Endodermal cell (in vitro differentiated cells): ENCODE measurements at regions not wholly inside any gene's neighbourhood (a gene's known extent, or its start where the extent isn't known, plus 50 kb on each side); places are given as distances from the start of the nearest gene placed in this dataset.

ENCODE experiments used
- DNase-seq: peaks from one replicate; pipeline ENCODE4 v3.0.0-alpha.2; 2017
- H3K27ac ChIP-seq: 2 replicates; pipeline ENCODE4 v1.5.1; 2013; ENCODE audit warnings: mild to moderate bottlenecking, low read depth, low read length, moderate library complexity
- H3K27me3 ChIP-seq: 2 replicates; pipeline ENCODE4 v1.6.1; 2013; ENCODE audit warnings: mild to moderate bottlenecking, low read length, moderate library complexity; ENCODE audit not compliant: insufficient read depth, control insufficient read depth, poor library complexity, severe bottlenecking
- H3K36me3 ChIP-seq: 2 replicates; pipeline ENCODE4 v1.7.0; 2013; ENCODE audit warnings: mild to moderate bottlenecking, low read length, moderate library complexity; ENCODE audit not compliant: control insufficient read depth, insufficient read depth
- H3K4me1 ChIP-seq: one replicate; pipeline ENCODE4 v1.7.0; 2013; ENCODE audit warnings: low read length; ENCODE audit not compliant: control insufficient read depth, insufficient read depth
- H3K4me3 ChIP-seq: 2 replicates; pipeline ENCODE4 v1.5.1; 2013; ENCODE audit warnings: mild to moderate bottlenecking, low read length, moderate library complexity
- H3K9ac ChIP-seq: 2 replicates; pipeline ENCODE4 v1.6.1; 2013; ENCODE audit warnings: mild to moderate bottlenecking, low read length, moderate library complexity; ENCODE audit not compliant: poor library complexity, severe bottlenecking; ENCODE audit errors: extremely low read depth
- H3K9me3 ChIP-seq: 2 replicates; pipeline ENCODE4 v1.6.1; 2013; ENCODE audit warnings: mild to moderate bottlenecking, low read length, moderate library complexity; ENCODE audit not compliant: control insufficient read depth
- H3K27ac Mint-ChIP-seq: 2 replicates; pipeline ENCODE4 v1.8.0; 2020; ENCODE audit warnings: mixed read lengths
- H3K27me3 Mint-ChIP-seq: 2 replicates; pipeline ENCODE4 v1.8.0; 2021; ENCODE audit warnings: mild to moderate bottlenecking, mixed read lengths; ENCODE audit not compliant: insufficient read depth
- H3K36me3 Mint-ChIP-seq: 2 replicates; pipeline ENCODE4 v1.8.0; 2020; ENCODE audit warnings: low read depth, mixed read lengths
- H3K4me1 Mint-ChIP-seq: 2 replicates; pipeline ENCODE4 v1.8.0; 2020; ENCODE audit warnings: mixed read lengths
- H3K4me3 Mint-ChIP-seq: 2 replicates; pipeline ENCODE4 v1.8.0; 2020; ENCODE audit warnings: mild to moderate bottlenecking, moderate library complexity, mixed read lengths
- H3K9me3 Mint-ChIP-seq: 2 replicates; pipeline ENCODE4 v1.8.0; 2020; ENCODE audit warnings: mild to moderate bottlenecking, mixed read lengths
- WGBS, 2 experiments: methylation state at CpG; one replicate each; pipeline versions ENCODE4 v1.1.5 to v1.1.7; 2013; ENCODE audit warnings: missing lambda C conversion rate in 2 of 2, mixed read lengths in 1 of 2; ENCODE audit not compliant: insufficient coverage in 1 of 2, insufficient read length in 1 of 2; 5-methylcytosine and 5-hydroxymethylcytosine counted together
- TF ChIP-seq, protein P1 (sequence below): fragments of 200-600 bp; sonication (generic); conservative IDR thresholded peaks from 2 replicates; pipeline ENCODE4 v1.5.0; 2021; ENCODE audit warnings: antibody characterized with exemption, mild to moderate bottlenecking

DNA sequence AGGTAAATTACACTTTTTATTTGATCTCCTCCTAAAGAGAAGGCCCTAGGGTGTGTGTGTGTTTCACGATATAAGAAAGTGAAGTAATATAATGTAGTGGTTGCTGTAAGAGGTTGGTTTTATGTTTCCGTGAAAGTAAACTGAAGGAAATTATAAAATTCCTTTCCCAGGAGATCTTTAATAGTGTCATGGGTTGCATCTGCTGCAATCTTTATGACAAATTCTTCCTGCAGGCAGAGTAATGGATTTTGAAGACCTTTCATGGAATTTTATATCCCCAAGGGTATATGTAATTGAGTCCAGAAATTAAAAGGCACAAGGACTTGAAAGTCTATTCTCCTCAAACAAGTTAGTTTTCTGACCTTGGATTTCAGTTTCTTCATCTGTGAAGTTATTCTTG is 538.6 kb downstream of the ANKRD50 start:
- Mint-ChIP-seq H3K27me3 (no peaks in the 10 kb centered on the region), H3K36me3 (no peaks in the 10 kb centered on the region), H3K4me1 (peaks cover 8% of the 10 kb centered on the region), H3K27ac (no peak overlapping the region), H3K4me3 (no peak overlapping the region), H3K9me3 (peaks cover 8% of the 10 kb centered on the region)
- 75 to 100% methylated on average over 1 to 2 of the region's 2 CpGs for WGBS, 2 experiments
- Histone ChIP-seq H3K27me3 (no peaks in the 10 kb centered on the region), H3K9me3 (no peaks in the 10 kb centered on the region), H3K9ac (no peak overlapping the region), H3K4me1 (peaks cover 3% of the 10 kb centered on the region), H3K27ac (no peak overlapping the region), H3K4me3 (no peak overlapping the region), H3K36me3 (no peaks in the 10 kb centered on the region)
- TF ChIP-seq, protein P1, sequence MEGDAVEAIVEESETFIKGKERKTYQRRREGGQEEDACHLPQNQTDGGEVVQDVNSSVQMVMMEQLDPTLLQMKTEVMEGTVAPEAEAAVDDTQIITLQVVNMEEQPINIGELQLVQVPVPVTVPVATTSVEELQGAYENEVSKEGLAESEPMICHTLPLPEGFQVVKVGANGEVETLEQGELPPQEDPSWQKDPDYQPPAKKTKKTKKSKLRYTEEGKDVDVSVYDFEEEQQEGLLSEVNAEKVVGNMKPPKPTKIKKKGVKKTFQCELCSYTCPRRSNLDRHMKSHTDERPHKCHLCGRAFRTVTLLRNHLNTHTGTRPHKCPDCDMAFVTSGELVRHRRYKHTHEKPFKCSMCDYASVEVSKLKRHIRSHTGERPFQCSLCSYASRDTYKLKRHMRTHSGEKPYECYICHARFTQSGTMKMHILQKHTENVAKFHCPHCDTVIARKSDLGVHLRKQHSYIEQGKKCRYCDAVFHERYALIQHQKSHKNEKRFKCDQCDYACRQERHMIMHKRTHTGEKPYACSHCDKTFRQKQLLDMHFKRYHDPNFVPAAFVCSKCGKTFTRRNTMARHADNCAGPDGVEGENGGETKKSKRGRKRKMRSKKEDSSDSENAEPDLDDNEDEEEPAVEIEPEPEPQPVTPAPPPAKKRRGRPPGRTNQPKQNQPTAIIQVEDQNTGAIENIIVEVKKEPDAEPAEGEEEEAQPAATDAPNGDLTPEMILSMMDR, result no peak
- DNase-seq, result no peak

DNA sequence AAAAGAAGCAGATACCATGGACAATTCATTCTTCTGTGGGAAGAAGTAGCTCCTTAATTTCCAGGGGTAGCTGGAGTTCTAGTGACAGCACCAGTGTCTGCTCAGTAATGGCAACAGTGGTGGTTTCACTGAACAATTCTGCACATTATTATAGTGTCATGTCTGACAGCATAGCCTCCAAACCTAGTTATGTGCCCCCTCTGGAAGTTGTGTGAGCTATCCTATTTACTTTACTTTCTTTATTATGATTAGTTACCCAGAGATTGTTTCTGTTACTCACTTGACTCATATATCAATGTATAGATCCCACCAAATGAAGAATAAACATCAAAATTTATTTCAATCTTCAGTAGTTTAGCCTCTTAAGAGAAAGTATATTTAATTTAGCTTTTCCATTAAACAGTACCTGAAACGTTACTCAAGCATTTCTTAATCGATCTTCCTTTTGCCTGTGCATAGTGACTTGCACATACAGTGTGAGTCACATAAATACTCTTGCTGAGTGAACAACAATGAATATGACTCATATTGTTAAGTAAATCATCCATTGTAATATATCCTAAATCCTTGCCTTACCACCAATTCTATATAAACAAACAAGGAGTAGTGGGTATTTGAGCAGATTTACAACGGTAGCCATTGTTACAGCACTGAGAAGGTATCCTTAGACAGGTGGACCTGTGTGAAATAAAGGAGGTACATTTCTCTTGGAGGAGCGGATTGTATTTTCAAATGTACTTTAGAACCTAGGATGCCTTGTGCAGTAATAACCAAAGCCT is 534.7 kb downstream of the ANKRD50 start:
- Histone ChIP-seq H3K4me1 (peaks cover 3% of the 10 kb centered on the region), H3K4me3 (no peak overlapping the region), H3K27me3 (no peaks in the 10 kb centered on the region), H3K36me3 (no peaks in the 10 kb centered on the region), H3K9me3 (no peaks in the 10 kb centered on the region), H3K27ac (no peak overlapping the region), H3K9ac (no peak overlapping the region)
- no peaks in the 10 kb centered on the region for H3K36me3 Mint-ChIP-seq
- no peak overlapping the region for H3K27ac Mint-ChIP-seq
- H3K9me3 Mint-ChIP-seq, result no peaks in the 10 kb centered on the region
- no peaks in the 10 kb centered on the region for H3K27me3 Mint-ChIP-seq
- peaks cover 8% of the 10 kb centered on the region for H3K4me1 Mint-ChIP-seq
- TF ChIP-seq, protein P1, result no peak
- WGBS, 2 experiments, result 93 to 100% methylated on average over 3 to 4 of the region's 4 CpGs
- H3K4me3 Mint-ChIP-seq, result no peak overlapping the region
- no peak for DNase-seq

DNA sequence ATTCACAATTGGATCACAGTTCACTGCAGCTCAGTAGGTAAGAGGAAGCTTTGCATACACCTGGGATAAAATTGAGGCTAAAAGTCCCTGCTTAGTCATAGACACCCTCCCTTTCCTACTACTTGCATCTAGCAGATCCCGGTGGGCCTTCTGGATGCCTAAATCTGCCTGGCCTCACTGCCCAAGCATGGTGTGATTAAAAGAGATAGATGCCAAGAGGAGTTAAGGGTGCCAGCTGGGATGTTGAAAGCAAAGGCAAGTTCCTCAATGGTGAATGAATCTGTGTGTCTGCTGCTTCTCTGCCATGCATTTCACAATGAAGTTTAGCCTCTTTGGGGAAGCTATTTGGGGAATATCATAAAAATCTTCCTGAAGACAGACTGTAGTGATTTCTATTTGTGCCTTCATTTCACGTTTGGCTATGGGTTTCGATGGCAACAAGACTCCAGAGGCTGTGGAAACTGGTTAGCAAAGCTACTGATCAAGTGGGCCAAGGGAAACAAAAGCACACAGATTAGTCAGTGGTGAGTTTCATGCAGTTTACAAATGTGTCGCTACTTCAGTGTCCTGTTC is 534.0 kb downstream of the ANKRD50 start:
- no peak for DNase-seq
- Histone ChIP-seq H3K4me3 (no peak overlapping the region), H3K27ac (no peak overlapping the region), H3K9ac (no peak overlapping the region), H3K9me3 (no peaks in the 10 kb centered on the region), H3K36me3 (no peaks in the 10 kb centered on the region), H3K4me1 (peaks cover 3% of the 10 kb centered on the region), H3K27me3 (no peaks in the 10 kb centered on the region)
- TF ChIP-seq, protein P1, result no peak
- Mint-ChIP-seq H3K27me3 (no peaks in the 10 kb centered on the region), H3K4me1 (peaks cover 8% of the 10 kb centered on the region), H3K36me3 (no peaks in the 10 kb centered on the region), H3K9me3 (no peaks in the 10 kb centered on the region), H3K4me3 (no peak overlapping the region), H3K27ac (no peak overlapping the region)
- WGBS, 2 experiments, result 85 to 95% methylated on average over 3 to 4 of the region's 4 CpGs
